Lower leg skin (tissue), 3 donors: ENCODE measurements at regions not wholly inside any gene's neighbourhood (a gene's known extent, or its start where the extent isn't known, plus 50 kb on each side); places are given as distances from the start of the nearest gene placed in this dataset.

Experiments
- POLR2A ChIP-seq, 2 donors: fragments of 450-650 bp; IDR thresholded peaks; one replicate each; pipeline ENCODE4 v1.6.1; 2016 to 2017; ENCODE audit warnings: antibody characterized with exemption in 2 of 2, mild to moderate bottlenecking in 1 of 2, moderate library complexity in 1 of 2
- TF ChIP-seq, protein P1 (sequence below), 3 donors: fragments of 450-650 bp; IDR thresholded peaks; one replicate each; pipeline ENCODE4 v1.5.1; 2016; ENCODE audit warnings: antibody characterized with exemption in 3 of 3, mild to moderate bottlenecking in 3 of 3, moderate library complexity in 2 of 3

DNA sequence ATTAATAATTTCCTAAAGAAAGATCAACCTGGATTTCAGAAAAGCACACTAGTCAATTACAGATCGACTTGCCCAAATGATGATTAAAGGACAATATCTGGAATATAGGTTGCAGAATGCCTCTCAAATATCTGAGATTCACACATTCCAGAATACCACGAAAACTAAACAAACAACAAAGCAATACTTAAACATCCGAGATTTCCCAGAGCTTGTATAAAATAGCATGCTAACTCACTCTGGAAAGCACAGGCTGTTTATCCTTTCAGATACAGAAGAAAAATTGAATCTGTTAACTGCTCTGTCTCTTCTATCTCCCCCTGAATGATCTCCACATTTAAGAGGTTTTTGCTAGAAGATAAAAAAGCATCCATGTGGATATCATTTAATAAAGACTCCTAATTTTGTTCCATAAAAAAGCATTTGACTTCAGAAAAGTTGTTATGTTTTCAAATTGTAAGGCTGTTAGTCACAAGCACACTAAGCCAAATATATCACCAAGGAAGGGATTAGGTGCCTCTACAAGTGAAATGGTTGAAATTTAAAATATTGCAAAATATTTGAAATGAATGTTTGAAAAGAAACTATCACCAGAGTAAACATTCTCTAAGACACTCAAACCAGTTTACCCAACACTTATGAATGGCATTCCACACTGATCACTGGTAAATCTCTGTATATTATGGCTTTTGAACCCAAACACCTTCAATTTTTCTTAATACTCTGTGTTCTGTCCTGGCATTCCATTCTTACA, 865.1 kb upstream of the ADAMTS5 start:
- TF ChIP-seq, protein P1, sequence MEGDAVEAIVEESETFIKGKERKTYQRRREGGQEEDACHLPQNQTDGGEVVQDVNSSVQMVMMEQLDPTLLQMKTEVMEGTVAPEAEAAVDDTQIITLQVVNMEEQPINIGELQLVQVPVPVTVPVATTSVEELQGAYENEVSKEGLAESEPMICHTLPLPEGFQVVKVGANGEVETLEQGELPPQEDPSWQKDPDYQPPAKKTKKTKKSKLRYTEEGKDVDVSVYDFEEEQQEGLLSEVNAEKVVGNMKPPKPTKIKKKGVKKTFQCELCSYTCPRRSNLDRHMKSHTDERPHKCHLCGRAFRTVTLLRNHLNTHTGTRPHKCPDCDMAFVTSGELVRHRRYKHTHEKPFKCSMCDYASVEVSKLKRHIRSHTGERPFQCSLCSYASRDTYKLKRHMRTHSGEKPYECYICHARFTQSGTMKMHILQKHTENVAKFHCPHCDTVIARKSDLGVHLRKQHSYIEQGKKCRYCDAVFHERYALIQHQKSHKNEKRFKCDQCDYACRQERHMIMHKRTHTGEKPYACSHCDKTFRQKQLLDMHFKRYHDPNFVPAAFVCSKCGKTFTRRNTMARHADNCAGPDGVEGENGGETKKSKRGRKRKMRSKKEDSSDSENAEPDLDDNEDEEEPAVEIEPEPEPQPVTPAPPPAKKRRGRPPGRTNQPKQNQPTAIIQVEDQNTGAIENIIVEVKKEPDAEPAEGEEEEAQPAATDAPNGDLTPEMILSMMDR (IDR thresholded peaks at IDR 0.05), result no peak
- TF ChIP-seq POLR2A (IDR thresholded peaks at IDR 0.05), result no peak
